ENCODE measurements at regions not wholly inside any gene's neighbourhood (a gene's known extent, or its start where the extent isn't known, plus 50 kb on each side); places are given as distances from the start of the nearest gene placed in this dataset.

DNA sequence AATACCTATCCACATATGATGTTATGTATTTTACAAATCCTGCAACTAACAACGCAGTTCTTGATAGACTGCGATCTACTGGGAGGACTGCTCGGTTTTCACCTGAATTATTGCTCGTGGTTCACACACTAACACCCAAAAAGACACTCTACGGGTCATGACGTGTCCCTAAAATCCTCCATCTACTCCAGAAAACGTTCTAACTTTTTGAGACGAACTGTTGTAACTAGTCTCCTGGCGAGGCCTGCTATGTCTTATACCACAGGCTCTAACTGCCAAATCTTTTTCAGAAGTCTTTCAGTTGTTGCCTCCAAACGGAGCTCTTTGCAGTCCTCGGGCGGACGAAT, 108.2 kb downstream of the KCNRG start:
- peaks cover 17 to 41% of the 10 kb centered on the region in 2 experiments for H3K79me1 ChIP-seq (ENCODE audit: low read depth in 1 of 2, low read length in 2 of 2)
- H2BK5ac ChIP-seq (ENCODE audit: low read depth, low read length, poor library complexity, severe bottlenecking): peak overlapping the region; percentile 90
- H3K4me1 ChIP-seq (ENCODE audit: control insufficient read depth, insufficient read depth, low read length): peaks cover 7% of the 10 kb centered on the region
- ChIA-PET POLR2A (ENCODE audit: unreplicated experiment) (interaction anchor here (1.0 to 2.1 kb wide), 3 partner anchors 9 to 406 kb away, joined by 3 to 10 read pairs (median 9); no protein-coding TSS in a partner anchor), CTCF (no interaction called here)
- peak overlapping the region; percentile 2; the same call in 1 of the 2 replicates for H2BK20ac ChIP-seq (ENCODE audit: low read depth, low read length)
- peak overlapping the region; percentile 25 for H3K14ac ChIP-seq (replicated peaks; ENCODE audit: low read depth, low read length)
- ATAC-seq (ENCODE audit: low read depth) (no peak), DNase-seq (no peak)
- H3K23ac ChIP-seq (ENCODE audit: low read depth, low read length): peak overlapping the region; percentile 69; the same call in 1 of the 2 replicates
- H3K27ac ChIP-seq (ENCODE audit: insufficient read depth, low read length): peak overlapping the region; percentile 95
- no peaks in the 10 kb centered on the region for H3K27me3 ChIP-seq (ENCODE audit: control insufficient read depth, insufficient read depth, low read length)
- BruUV-seq (replicated peaks): no TSS peak
- H3K4me3 ChIP-seq (ENCODE audit: insufficient read depth, low read depth, low read length): peak overlapping the region; percentile 76
- H4K91ac ChIP-seq (ENCODE audit: insufficient read depth, low read depth, low read length): peak overlapping the region; percentile 13; the same call in 1 of the 2 replicates
- peaks cover 5% of the 10 kb centered on the region; the same call in 1 of the 2 replicates for H3K36me3 ChIP-seq (ENCODE audit: control insufficient read depth, insufficient read depth, low read length)
- peak overlapping the region; percentile 12; the same call in 1 of the 3 replicates for H2BK15ac ChIP-seq (ENCODE audit: low read depth, low read length)
- peak overlapping the region; percentile 90 for H3K4me2 ChIP-seq (ENCODE audit: low read depth, low read length)
- TF ChIP-seq CHD1 (IDR thresholded peaks at IDR 0.05; ENCODE audit: low read depth, low read length) (no peak), CEBPB (IDR thresholded peaks at IDR 0.05; ENCODE audit: low read depth, low read length) (no peak), BHLHE40 (IDR thresholded peaks at IDR 0.05; ENCODE audit: low read depth, low read length) (no peak), MXI1 (IDR thresholded peaks at IDR 0.05; ENCODE audit: borderline replicate concordance, low read depth, low read length) (no peak)
- TF ChIP-seq, protein P1, sequence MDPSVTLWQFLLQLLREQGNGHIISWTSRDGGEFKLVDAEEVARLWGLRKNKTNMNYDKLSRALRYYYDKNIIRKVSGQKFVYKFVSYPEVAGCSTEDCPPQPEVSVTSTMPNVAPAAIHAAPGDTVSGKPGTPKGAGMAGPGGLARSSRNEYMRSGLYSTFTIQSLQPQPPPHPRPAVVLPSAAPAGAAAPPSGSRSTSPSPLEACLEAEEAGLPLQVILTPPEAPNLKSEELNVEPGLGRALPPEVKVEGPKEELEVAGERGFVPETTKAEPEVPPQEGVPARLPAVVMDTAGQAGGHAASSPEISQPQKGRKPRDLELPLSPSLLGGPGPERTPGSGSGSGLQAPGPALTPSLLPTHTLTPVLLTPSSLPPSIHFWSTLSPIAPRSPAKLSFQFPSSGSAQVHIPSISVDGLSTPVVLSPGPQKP (IDR thresholded peaks at IDR 0.05; ENCODE audit: borderline replicate concordance, low read depth, low read length): no peak
- peak overlapping the region; percentile 11 for H4K5ac ChIP-seq (ENCODE audit: low read depth, low read length)
- peak overlapping the region; percentile 49 for H2AK5ac ChIP-seq (ENCODE audit: low read depth, low read length)
- peak overlapping the region; percentile 0 to 58; a peak in 1 of 4 replicates for H4K8ac ChIP-seq (ENCODE audit: low read depth in 2 of 2, low read length in 2 of 2)
- H3K9ac ChIP-seq (ENCODE audit: low read depth, low read length): peak overlapping the region; percentile 71
- dilution Hi-C loops (cut with HindIII; ENCODE audit: low sequenced_read_pairs, unreplicated experiment) (no loop called here), in situ Hi-C loops (cut with MboI; ENCODE audit: low sequenced_read_pairs) (no loop called here), intact Hi-C loops (cut with micrococcal nuclease) (loop anchor here (10.0 kb wide), 2 partner anchors 291 to 791 kb away; no protein-coding TSS in a partner anchor)
- H2BK120ac ChIP-seq (ENCODE audit: low read depth, low read length): peak overlapping the region; percentile 50
- H4K20me1 ChIP-seq (ENCODE audit: insufficient read depth, low read length): peaks cover 19% of the 10 kb centered on the region; the same call in 1 of the 2 replicates
- H3K9me3 ChIP-seq (ENCODE audit: control insufficient read depth, insufficient read depth, low read length): no peaks in the 10 kb centered on the region; the same call in 1 of the 2 replicates
- 9% methylated on average over 11 of the region's 13 CpGs; no CpG with 5 or more reads in 1 of the 2 experiments for WGBS, 2 experiments (ENCODE audit: extremely low coverage in 2 of 2, insufficient read length in 1 of 2)
- peak overlapping the region; percentile 57; the same call in 1 of the 2 replicates for H3K18ac ChIP-seq (ENCODE audit: low read depth, low read length)
- H3K4ac ChIP-seq (ENCODE audit: low read depth, low read length): peak overlapping the region; percentile 56
- peak overlapping the region; percentile 67 for H3K56ac ChIP-seq (ENCODE audit: extremely low read depth, insufficient read depth, low read length)
- peaks cover 11% of the 10 kb centered on the region for H3K9me1 ChIP-seq (ENCODE audit: insufficient read depth, low read length)
- peak overlapping the region; percentile 93 for H2AK9ac ChIP-seq (replicated peaks; ENCODE audit: low read depth, low read length, poor library complexity)
- peak overlapping the region; percentile 87 for H2AFZ ChIP-seq (replicated peaks; ENCODE audit: low read length, poor library complexity)
